ENCODE measurements at regions not wholly inside any gene's neighbourhood (a gene's known extent, or its start where the extent isn't known, plus 50 kb on each side); places are given as distances from the start of the nearest gene placed in this dataset.

GRCh38 chr18:35919179-35919578, 53.3 kb upstream of the RMP24 start:
- TF ChIP-seq CTCF (conservative IDR thresholded peaks at IDR 0.05 in 1 of 2, IDR thresholded peaks at IDR 0.05 in 1 of 2; ENCODE audit: extremely low read depth in 1 of 2, insufficient read depth in 1 of 2, low read depth in 1 of 2, low read length in 2 of 2) (no peak), EZH2 (IDR thresholded peaks at IDR 0.05; ENCODE audit: borderline replicate concordance, low read length) (no peak)

Measured in mammary epithelial cell (primary cell).